Activated CD8-positive, alpha-beta memory T cell treated with anti-CD3 and anti-CD28 coated beads for 24 hours (primary cell): ENCODE measurements at regions not wholly inside any gene's neighbourhood (a gene's known extent, or its start where the extent isn't known, plus 50 kb on each side); places are given as distances from the start of the nearest gene placed in this dataset.

Experiments used
- DNase-seq: peaks from one replicate; pipeline ENCODE4 v3.0.0-alpha.2; 2020

- no peak for DNase-seq
Measured at GRCh38 chr14:98835051-98835824, 436.8 kb downstream of the BCL11B start.

DNA sequence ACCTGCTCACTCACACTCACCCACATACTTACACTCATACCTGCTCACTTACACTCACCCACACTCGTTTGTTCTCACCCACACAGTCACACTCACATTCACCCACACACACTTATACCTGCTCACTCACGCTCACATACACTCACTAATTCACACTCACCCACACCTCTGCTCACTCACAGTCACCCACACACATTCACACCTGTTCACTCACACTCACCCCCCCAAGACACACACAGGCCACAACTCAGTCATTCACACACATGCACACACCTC lies 436.2 kb downstream of the BCL11B start:
- no peak for DNase-seq

GRCh38 chr14:98840091-98840490 lies 431.9 kb downstream of the BCL11B start:
- DNase-seq, result peak; percentile 7

- DNase-seq, result no peak
Measured at GRCh38 chr14:98840511-98840910, 431.5 kb downstream of the BCL11B start.

GRCh38 chr14:98844456-98844855 lies 427.5 kb downstream of the BCL11B start:
- DNase-seq, result no peak

GRCh38 chr14:98847521-98848468 lies 424.2 kb downstream of the BCL11B start:
- DNase-seq, result peak; percentile 40

DNA sequence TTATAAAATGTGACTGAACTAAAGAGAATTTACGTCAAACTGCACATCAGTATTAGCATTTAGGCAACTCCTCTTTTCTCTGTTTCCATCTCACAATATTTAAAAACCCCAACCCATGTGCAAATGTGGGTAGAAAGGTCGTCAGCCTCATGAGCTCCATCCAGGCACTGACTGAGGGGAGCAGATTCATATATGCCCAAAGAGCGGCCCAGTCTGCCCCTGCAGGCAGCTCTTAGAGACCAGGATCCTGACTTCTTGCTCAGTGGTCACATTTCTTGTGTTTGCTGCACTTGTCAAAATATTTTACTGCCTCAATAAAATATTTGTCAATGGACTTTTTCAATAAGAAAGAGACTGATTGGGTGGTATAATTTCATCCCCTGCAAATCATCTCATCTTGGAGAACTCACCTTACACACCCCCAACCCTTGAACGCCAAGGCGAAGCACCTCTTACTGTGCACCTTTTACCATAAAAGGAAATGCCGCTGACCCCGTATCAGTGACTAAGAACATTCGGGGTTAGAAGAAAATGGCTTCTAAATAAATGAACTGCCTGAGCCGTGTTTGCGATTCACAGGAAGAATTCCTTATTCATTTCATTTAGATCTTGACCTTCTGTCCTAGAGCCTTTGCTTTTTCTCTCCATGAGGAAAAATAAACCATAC lies 418.8 kb downstream of the BCL11B start:
- DNase-seq, result peak; percentile 9

DNA sequence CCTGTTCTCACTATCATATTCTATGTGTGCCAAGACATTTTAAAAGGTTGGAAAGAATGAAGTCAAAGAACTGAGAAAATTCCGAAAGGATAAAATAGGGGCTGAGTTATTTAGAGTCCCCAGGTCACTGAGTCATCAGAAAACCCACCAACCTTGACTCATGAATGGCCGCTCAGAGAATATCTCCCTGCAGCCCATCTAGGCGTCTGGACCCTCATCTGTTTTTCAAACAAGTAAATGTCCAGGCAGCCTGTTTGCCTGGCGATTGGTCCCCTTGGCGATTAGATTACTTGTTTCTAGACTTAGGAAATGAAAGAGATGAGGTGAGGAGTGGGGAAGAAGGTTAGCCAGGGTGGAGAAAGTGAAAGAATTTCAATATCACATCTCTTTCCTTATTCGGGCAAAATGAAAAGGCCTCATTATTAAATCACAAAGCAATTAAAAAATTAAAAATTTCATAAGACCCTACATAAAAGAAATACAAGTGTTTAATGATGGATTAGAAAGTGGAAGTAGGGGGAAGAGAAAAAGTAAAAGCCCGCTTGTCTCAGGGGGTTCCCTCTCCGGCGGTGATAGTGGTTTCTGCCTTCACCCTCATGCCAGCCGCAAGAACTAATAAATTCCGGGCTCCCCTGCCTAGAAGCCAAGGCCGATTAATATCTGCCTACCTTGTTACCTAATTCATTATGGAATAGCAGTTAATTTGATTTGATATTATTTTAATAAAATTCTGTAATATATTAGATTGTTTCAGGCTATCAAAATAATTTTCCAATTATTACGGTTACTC lies 415.9 kb downstream of the BCL11B start:
- DNase-seq, result peak; percentile 5

- DNase-seq, result no peak
Measured at GRCh38 chr14:98858158-98858557, 413.8 kb downstream of the BCL11B start.

DNA sequence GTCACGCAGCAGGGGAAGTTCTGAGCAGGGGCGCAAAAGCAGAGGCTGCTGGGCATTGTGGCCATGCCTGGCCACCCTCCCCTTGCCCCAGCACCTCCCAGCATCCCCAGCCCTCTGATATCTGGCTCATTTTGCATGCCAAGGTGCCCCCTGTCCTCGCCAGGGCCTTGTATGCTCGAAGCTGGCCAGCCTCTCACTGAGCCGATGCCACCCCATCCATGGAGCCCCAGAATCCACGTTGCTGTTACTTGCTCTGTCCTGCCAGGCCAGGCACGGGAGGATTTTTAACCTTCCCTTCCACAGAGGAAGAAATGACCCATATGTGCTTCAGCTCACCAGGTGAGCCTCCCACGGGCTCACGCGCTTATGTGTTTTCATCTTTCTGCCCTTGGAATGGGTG lies 413.4 kb downstream of the BCL11B start:
- no peak for DNase-seq

GRCh38 chr14:98859301-98859700 lies 412.7 kb downstream of the BCL11B start:
- no peak for DNase-seq

- DNase-seq, result peak; percentile 35
Measured at GRCh38 chr14:98864211-98864610, 407.8 kb downstream of the BCL11B start.

DNA sequence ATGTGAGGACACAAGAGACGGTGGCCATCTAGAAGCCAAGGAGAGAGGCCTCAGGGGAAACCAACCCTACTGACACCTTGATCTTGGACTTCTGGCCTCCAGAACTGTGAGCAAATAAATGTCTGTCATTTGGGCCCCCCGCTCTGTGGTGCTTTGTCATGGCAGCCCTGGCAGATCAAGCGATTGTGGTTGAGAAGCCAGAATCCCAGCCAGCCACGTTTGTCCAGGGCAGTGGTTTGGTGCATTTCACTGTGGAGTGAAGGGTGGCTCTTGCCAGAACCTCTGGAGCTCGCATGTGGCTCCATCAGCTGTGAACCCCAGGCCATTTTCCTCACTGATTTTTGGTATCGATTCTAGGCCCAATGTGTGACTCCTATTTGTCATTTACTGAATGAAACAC lies 404.9 kb downstream of the BCL11B start:
- peak; percentile 37 for DNase-seq

GRCh38 chr14:98867726-98868125 lies 404.3 kb downstream of the BCL11B start:
- no peak for DNase-seq

DNA sequence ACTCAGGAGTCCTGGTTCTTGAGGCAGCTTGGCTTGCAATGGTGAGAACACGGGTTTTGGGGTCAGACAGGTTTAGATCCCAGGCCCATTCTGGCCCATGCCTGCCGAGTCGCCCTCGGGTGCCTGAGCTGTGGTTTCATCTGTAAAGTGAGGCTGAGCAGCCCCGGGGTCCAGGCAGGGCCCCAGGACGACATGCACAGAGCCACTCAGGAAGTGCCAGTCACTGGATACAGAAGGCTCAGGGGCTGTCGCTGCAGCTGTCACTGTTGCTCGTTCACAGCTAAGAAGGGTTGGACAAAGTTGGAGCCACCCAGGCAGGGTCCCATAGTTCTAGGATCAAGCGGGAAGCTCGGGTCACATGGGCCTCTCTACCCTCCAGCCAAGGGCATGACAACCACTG lies 403.1 kb downstream of the BCL11B start:
- no peak for DNase-seq

GRCh38 chr14:98871796-98872195 lies 400.2 kb downstream of the BCL11B start:
- DNase-seq, result no peak

- no peak for DNase-seq
Measured at GRCh38 chr14:98877065-98877464, 394.9 kb downstream of the BCL11B start.

DNA sequence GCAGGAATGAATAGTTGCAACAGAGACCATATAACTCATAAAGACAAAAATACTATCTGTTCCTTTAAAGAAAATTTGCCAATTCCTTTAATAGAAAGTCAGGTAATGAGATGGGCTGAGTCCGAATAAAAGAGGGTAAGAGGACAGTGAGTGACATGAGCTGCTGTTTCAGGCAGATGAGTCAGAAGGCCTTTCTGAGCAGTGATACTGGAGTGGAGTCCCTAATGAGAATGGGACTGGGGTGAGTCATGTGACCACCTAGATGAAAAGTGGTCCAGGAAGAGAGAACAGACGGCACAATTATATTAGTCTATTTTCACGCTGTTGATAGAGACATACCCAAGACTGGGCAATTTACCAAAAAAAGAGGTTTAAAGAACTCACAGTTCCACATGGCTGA lies 393.7 kb downstream of the BCL11B start:
- DNase-seq, result no peak

DNA sequence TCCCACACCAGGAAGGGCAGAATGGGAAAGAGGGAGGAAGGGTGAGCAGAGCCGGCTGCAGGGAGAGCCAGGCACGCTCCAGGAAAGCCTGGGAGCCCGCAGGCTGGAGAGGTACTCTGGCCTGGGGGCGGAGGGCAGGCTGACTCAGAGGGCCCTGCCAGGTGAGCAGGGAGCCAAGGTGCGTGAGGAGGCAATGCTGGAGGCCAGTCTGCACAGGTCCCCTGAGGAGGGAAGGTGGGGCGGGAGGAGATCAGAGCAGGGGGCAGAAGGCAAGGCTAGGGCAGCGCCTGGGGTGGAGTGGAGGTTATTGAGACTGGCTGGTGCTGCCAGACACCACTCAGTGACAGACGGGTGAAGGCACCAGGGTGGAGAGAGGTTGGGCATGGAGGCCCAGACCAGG lies 385.0 kb downstream of the BCL11B start:
- no peak for DNase-seq

- DNase-seq, result no peak
Measured at GRCh38 chr14:98888281-98888680, 383.7 kb downstream of the BCL11B start.

DNA sequence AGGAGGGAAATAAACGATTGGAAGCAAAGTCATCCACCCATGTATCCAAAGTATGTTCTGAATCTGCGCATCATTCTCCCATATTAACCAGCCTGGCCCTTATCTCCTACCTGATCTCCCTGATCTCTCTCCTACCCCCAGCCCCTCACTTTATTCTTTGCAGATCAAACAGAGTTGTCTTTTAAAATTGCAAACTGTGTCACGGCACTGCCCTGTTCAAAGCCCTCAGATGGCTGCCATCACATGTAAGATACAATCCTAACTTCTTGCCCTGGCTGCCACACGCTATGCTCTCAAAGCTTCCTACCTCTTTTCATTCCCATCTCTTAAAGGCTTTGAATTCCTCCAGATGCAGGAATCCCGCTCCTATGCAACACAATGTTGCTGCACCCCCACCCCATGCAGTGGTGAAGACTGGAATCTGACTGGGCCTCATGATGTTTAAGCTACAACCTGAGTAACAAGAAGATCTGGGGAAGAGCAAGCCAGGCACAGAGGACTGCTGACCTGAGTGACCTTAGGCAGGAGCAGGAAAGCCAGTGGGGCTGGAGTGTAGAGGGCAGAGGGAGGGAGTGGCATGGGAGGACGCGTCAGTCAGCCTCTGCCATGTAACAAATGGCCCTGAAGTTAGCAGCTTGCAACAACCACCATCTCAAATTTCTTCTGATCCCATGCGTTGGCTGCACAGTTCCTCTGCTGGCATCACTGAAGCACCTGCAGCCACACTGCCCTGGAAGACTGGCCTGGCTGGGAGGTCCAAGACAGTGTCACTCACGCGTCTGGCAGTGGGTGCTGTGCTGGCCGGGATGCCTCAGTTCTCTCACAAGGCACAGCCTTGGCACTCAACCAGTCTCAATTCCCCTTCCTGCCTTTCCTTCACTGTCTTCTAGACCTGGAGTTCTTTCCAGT lies 382.8 kb downstream of the BCL11B start:
- no peak for DNase-seq

GRCh38 chr14:98889836-98890185 lies 382.2 kb downstream of the BCL11B start:
- DNase-seq, result no peak
